PC-3 (cell line): ENCODE measurements at regions not wholly inside any gene's neighbourhood (a gene's known extent, or its start where the extent isn't known, plus 50 kb on each side); places are given as distances from the start of the nearest gene placed in this dataset.

Source experiments
- CTCF ChIP-seq: fragments of 300-600 bp; sonication (generic); conservative IDR thresholded peaks from 2 replicates; pipeline ENCODE4 v1.5.1; 2017; ENCODE audit warnings: antibody characterized with exemption, low read depth, mild to moderate bottlenecking, low read length
- EZH2 ChIP-seq: fragments of 300-600 bp; sonication (generic); IDR thresholded peaks from one replicate; pipeline ENCODE4 v1.6.1; 2017; ENCODE audit warnings: antibody characterized with exemption, mild to moderate bottlenecking, low read length; ENCODE audit not compliant: unreplicated experiment
- EZH2phosphoT487 ChIP-seq: fragments of 300-600 bp; sonication (generic); IDR thresholded peaks from 2 replicates; pipeline ENCODE4 v1.6.1; 2018; ENCODE audit warnings: mild to moderate bottlenecking, antibody characterized with exemption, low read length, borderline replicate concordance

- TF ChIP-seq EZH2 (no peak), CTCF (no peak), EZH2phosphoT487 (no peak)
These were observed 288.2 kb downstream of the CCDC59 start for GRCh38 chr12:82069931-82070514.
